ENCODE measurements at regions not wholly inside any gene's neighbourhood (a gene's known extent, or its start where the extent isn't known, plus 50 kb on each side); places are given as distances from the start of the nearest gene placed in this dataset.

GRCh38 chr11:29314211-29314610, 702.6 kb downstream of the KCNA4 start:
- ChIA-PET CTCF (no interaction called here), POLR2A (no interaction called here)
- Histone ChIP-seq H3K36me3 (ENCODE audit: control insufficient read depth, insufficient read depth, low read length) (no peaks in the 10 kb centered on the region), H3K4me3 (ENCODE audit: low read depth, low read length) (no peak overlapping the region), H3K27me3 (ENCODE audit: control insufficient read depth, insufficient read depth, low read length) (no peaks in the 10 kb centered on the region)
- no peak for TF ChIP-seq CTCF (IDR thresholded peaks at IDR 0.05; ENCODE audit: insufficient read depth, low read depth, low read length)
- no peak for DNase-seq (ENCODE audit: low read depth)

GRCh38 chr11:29312812-29313211, 704.0 kb downstream of the KCNA4 start:
- ChIA-PET POLR2A (interaction anchor here (0.6 kb wide), 1 partner anchor 777 kb away, joined by 3 read pairs; no protein-coding TSS in a partner anchor), CTCF (no interaction called here)
- H3K36me3 ChIP-seq (ENCODE audit: control insufficient read depth, insufficient read depth, low read length): no peaks in the 10 kb centered on the region
- no peak overlapping the region for H3K4me3 ChIP-seq (ENCODE audit: low read depth, low read length)
- TF ChIP-seq CTCF (IDR thresholded peaks at IDR 0.05; ENCODE audit: insufficient read depth, low read depth, low read length): no peak
- DNase-seq (ENCODE audit: low read depth): no peak
- H3K27me3 ChIP-seq (ENCODE audit: control insufficient read depth, insufficient read depth, low read length): no peaks in the 10 kb centered on the region

GRCh38 chr11:29310725-29311342, 706.0 kb downstream of the KCNA4 start:
- no peaks in the 10 kb centered on the region for H3K36me3 ChIP-seq (ENCODE audit: control insufficient read depth, insufficient read depth, low read length)
- no peak overlapping the region for H3K4me3 ChIP-seq (ENCODE audit: low read depth, low read length)
- no peaks in the 10 kb centered on the region for H3K27me3 ChIP-seq (ENCODE audit: control insufficient read depth, insufficient read depth, low read length)
- no peak for DNase-seq (ENCODE audit: low read depth)
- POLR2A ChIA-PET: no interaction called here
- TF ChIP-seq CTCF (IDR thresholded peaks at IDR 0.05; ENCODE audit: insufficient read depth, low read depth, low read length): no peak
- CTCF ChIA-PET: no interaction called here

DNA sequence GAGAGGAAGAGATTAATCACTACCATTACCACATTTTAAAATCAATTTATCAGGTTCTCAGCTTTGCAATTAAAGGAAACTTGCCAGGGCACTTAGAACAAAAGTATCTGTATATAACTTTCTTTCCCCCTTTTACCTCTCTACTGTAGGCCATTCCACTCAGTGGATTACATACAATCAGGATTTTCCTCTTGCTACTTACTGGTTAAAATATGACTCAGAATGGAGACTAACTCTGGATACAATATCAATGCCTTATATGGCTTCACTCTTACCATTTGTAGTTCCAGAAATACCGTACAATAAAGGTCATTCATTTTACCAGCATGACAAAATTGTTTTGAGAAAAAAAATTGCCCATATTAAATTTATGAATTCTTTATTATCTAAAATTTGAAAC, 706.8 kb downstream of the KCNA4 start:
- ChIA-PET POLR2A (interaction anchor here (0.6 kb wide), 1 partner anchor 11 kb away, joined by 3 read pairs; no protein-coding TSS in a partner anchor), CTCF (no interaction called here)
- no peaks in the 10 kb centered on the region for H3K36me3 ChIP-seq (ENCODE audit: control insufficient read depth, insufficient read depth, low read length)
- TF ChIP-seq CTCF (IDR thresholded peaks at IDR 0.05; ENCODE audit: insufficient read depth, low read depth, low read length): no peak
- no peak for DNase-seq (ENCODE audit: low read depth)
- H3K27me3 ChIP-seq (ENCODE audit: control insufficient read depth, insufficient read depth, low read length): no peaks in the 10 kb centered on the region
- H3K4me3 ChIP-seq (ENCODE audit: low read depth, low read length): no peak overlapping the region

DNA sequence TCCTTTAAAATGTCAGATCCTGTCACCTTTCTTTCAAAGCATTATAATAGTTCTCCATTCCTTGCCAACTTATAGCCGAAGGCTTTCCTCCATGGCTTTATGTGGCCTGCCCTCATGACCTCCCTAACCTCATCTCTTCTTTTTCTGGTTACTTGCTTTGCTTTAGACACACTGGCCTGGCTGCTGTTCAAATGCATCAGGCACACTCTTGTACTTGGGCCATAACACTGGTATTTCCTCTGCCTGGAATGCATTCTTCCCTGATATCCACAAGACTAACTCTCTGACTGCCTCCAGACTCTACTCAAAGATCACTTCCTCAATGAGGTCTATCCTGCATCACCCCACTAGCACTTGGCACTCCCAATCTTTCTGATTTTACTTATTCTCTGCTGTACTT, 710.3 kb downstream of the KCNA4 start:
- DNase-seq (ENCODE audit: low read depth): peak; percentile 76
- TF ChIP-seq CTCF (IDR thresholded peaks at IDR 0.05; ENCODE audit: insufficient read depth, low read depth, low read length): no peak
- no peak overlapping the region for H3K4me3 ChIP-seq (ENCODE audit: low read depth, low read length)
- CTCF ChIA-PET: no interaction called here
- POLR2A ChIA-PET: no interaction called here
- H3K36me3 ChIP-seq (ENCODE audit: control insufficient read depth, insufficient read depth, low read length): no peaks in the 10 kb centered on the region
- H3K27me3 ChIP-seq (ENCODE audit: control insufficient read depth, insufficient read depth, low read length): no peaks in the 10 kb centered on the region
